ENCODE measurements at regions not wholly inside any gene's neighbourhood (a gene's known extent, or its start where the extent isn't known, plus 50 kb on each side); places are given as distances from the start of the nearest gene placed in this dataset.

DNA sequence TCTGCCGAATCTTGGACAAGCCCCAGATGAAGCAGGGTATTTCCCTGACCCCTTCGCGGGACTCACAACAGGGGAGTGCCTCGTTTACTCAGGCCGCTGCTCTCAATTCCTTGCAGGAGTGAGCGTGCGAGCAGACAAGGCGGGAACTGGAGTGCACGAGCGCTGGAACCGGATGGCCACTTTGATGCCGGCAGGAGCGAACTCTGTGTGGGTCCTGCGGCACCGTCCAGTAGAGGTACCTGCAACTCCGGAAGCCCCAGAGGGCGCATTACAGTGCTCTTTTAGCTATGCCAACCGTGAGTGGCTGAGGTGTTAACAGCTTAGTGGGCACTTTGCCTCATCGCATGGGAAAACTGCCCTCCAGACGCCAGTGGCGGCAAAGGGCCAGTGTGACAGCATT lies 182.3 kb upstream of the ANO3 start:
- TF ChIP-seq, protein P1, sequence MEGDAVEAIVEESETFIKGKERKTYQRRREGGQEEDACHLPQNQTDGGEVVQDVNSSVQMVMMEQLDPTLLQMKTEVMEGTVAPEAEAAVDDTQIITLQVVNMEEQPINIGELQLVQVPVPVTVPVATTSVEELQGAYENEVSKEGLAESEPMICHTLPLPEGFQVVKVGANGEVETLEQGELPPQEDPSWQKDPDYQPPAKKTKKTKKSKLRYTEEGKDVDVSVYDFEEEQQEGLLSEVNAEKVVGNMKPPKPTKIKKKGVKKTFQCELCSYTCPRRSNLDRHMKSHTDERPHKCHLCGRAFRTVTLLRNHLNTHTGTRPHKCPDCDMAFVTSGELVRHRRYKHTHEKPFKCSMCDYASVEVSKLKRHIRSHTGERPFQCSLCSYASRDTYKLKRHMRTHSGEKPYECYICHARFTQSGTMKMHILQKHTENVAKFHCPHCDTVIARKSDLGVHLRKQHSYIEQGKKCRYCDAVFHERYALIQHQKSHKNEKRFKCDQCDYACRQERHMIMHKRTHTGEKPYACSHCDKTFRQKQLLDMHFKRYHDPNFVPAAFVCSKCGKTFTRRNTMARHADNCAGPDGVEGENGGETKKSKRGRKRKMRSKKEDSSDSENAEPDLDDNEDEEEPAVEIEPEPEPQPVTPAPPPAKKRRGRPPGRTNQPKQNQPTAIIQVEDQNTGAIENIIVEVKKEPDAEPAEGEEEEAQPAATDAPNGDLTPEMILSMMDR (IDR thresholded peaks at IDR 0.05): no peak
- TF ChIP-seq FOXS1 (CRISPR knock-in tag; IDR thresholded peaks at IDR 0.05) (no peak), RFX5 (IDR thresholded peaks at IDR 0.05) (no peak)

Data from A549 (cell line).